ENCODE measurements at regions not wholly inside any gene's neighbourhood (a gene's known extent, or its start where the extent isn't known, plus 50 kb on each side); places are given as distances from the start of the nearest gene placed in this dataset.

GRCh38 chr3:187878772-187879518, 133.7 kb upstream of the BCL6 start:
- Histone ChIP-seq H3K27ac (no peak overlapping the region), H3K9ac (no peak overlapping the region), H3K4me2 (no peak overlapping the region), H3K4me3 (IDR thresholded peaks at IDR 0.05; ENCODE audit: insufficient read depth, low read depth, low read length) (no peak overlapping the region), H3K79me2 (ENCODE audit: insufficient read depth, low read depth) (no peaks in the 10 kb centered on the region), H3K36me3 (ENCODE audit: insufficient read depth) (no peaks in the 10 kb centered on the region), H4K20me1 (ENCODE audit: insufficient read depth) (no peaks in the 10 kb centered on the region), H3K27me3 (ENCODE audit: insufficient read depth, low read depth) (no peaks in the 10 kb centered on the region), H2AFZ (ENCODE audit: low read depth) (no peak overlapping the region), H3K4me1 (ENCODE audit: low read depth, poor library complexity, severe bottlenecking) (no peaks in the 10 kb centered on the region)
- TF ChIP-seq, protein P1, sequence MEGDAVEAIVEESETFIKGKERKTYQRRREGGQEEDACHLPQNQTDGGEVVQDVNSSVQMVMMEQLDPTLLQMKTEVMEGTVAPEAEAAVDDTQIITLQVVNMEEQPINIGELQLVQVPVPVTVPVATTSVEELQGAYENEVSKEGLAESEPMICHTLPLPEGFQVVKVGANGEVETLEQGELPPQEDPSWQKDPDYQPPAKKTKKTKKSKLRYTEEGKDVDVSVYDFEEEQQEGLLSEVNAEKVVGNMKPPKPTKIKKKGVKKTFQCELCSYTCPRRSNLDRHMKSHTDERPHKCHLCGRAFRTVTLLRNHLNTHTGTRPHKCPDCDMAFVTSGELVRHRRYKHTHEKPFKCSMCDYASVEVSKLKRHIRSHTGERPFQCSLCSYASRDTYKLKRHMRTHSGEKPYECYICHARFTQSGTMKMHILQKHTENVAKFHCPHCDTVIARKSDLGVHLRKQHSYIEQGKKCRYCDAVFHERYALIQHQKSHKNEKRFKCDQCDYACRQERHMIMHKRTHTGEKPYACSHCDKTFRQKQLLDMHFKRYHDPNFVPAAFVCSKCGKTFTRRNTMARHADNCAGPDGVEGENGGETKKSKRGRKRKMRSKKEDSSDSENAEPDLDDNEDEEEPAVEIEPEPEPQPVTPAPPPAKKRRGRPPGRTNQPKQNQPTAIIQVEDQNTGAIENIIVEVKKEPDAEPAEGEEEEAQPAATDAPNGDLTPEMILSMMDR (conservative IDR thresholded peaks at IDR 0.05; ENCODE audit: low read depth, low read length), result no peak

DNA sequence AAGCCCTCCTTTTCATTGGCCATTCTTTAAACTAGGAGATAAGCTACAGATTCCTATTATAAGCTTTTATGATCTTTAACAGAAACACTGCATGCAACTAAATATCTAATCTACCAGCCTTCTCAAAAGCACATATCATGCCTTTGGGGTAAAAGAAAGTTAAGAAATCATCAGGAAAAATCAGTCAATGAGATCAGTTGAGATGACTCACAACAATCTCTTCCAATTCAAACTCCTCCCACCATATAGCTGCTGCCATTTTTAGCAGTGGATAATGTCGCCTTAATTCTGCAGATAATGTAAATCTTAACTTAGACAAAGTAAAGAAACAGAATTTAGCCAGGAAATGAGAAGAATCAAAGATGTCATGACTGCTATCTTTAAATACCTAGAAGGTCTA, 135.2 kb upstream of the BCL6 start:
- Histone ChIP-seq H3K4me2 (no peak overlapping the region), H3K9ac (no peak overlapping the region), H3K4me1 (ENCODE audit: low read depth, poor library complexity, severe bottlenecking) (no peaks in the 10 kb centered on the region), H3K27me3 (ENCODE audit: insufficient read depth, low read depth) (no peaks in the 10 kb centered on the region), H3K4me3 (IDR thresholded peaks at IDR 0.05; ENCODE audit: insufficient read depth, low read depth, low read length) (no peak overlapping the region), H2AFZ (ENCODE audit: low read depth) (no peak overlapping the region), H3K27ac (no peak overlapping the region), H3K79me2 (ENCODE audit: insufficient read depth, low read depth) (no peaks in the 10 kb centered on the region), H4K20me1 (ENCODE audit: insufficient read depth) (no peaks in the 10 kb centered on the region), H3K36me3 (ENCODE audit: insufficient read depth) (no peaks in the 10 kb centered on the region)
- TF ChIP-seq, protein P1 (conservative IDR thresholded peaks at IDR 0.05; ENCODE audit: low read depth, low read length), result no peak

GRCh38 chr3:187880851-187881250, 135.6 kb upstream of the BCL6 start:
- no peaks in the 10 kb centered on the region for H3K27me3 ChIP-seq (ENCODE audit: insufficient read depth, low read depth)
- H3K79me2 ChIP-seq (ENCODE audit: insufficient read depth, low read depth), result no peaks in the 10 kb centered on the region

DNA sequence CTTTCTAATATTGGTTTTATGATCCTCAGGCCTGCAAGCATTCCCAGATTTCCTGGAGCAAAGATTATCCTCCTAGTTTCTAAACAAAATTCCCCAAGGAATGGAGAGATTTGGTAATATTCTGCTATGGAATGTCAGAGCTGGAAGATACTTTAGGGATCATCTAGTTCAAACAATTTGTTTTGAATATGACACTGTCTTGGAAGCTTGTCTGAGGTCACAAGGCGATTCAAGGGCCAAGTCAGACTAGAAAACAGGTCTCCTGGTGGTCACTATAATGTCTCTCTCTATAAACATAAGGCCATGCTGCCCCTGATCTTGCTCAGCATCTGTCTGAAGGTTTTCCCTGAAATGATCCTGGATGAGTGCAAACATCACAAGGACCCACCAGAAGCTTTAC, 143.4 kb upstream of the BCL6 start:
- Histone ChIP-seq H2AFZ (ENCODE audit: low read depth) (no peak overlapping the region), H3K4me1 (ENCODE audit: low read depth, poor library complexity, severe bottlenecking) (no peaks in the 10 kb centered on the region), H3K4me3 (IDR thresholded peaks at IDR 0.05; ENCODE audit: insufficient read depth, low read depth, low read length) (no peak overlapping the region), H3K27ac (no peak overlapping the region), H4K20me1 (ENCODE audit: insufficient read depth) (no peaks in the 10 kb centered on the region), H3K9ac (no peak overlapping the region), H3K36me3 (ENCODE audit: insufficient read depth) (no peaks in the 10 kb centered on the region), H3K27me3 (ENCODE audit: insufficient read depth, low read depth) (no peaks in the 10 kb centered on the region), H3K79me2 (ENCODE audit: insufficient read depth, low read depth) (no peaks in the 10 kb centered on the region), H3K4me2 (no peak overlapping the region)
- TF ChIP-seq, protein P1 (conservative IDR thresholded peaks at IDR 0.05; ENCODE audit: low read depth, low read length), result no peak

More at GRCh38 chr3:187880851-187881250, 135.6 kb upstream of the BCL6 start:
- TF ChIP-seq, protein P1 (conservative IDR thresholded peaks at IDR 0.05; ENCODE audit: low read depth, low read length), result no peak
- Histone ChIP-seq H3K4me3 (IDR thresholded peaks at IDR 0.05; ENCODE audit: insufficient read depth, low read depth, low read length) (no peak overlapping the region), H3K4me1 (ENCODE audit: low read depth, poor library complexity, severe bottlenecking) (no peaks in the 10 kb centered on the region), H3K4me2 (no peak overlapping the region), H2AFZ (ENCODE audit: low read depth) (no peak overlapping the region), H3K9ac (no peak overlapping the region), H3K36me3 (ENCODE audit: insufficient read depth) (no peaks in the 10 kb centered on the region), H3K27ac (no peak overlapping the region), H4K20me1 (ENCODE audit: insufficient read depth) (no peaks in the 10 kb centered on the region)
